ENCODE measurements at regions not wholly inside any gene's neighbourhood (a gene's known extent, or its start where the extent isn't known, plus 50 kb on each side); places are given as distances from the start of the nearest gene placed in this dataset.

GRCh38 chr2:220182790-220183189 lies 555.4 kb downstream of the SLC4A3 start:
- TF ChIP-seq POU2F2 (IDR thresholded peaks at IDR 0.05; ENCODE audit: low read depth, low read length) (no peak), SPI1 (IDR thresholded peaks at IDR 0.05; ENCODE audit: low read depth, low read length) (no peak), TAF1 (IDR thresholded peaks at IDR 0.05; ENCODE audit: low read depth, low read length) (no peak), PAX5 (IDR thresholded peaks at IDR 0.05; ENCODE audit: insufficient read depth, low read length, severe bottlenecking) (no peak), POLR2AphosphoS5 (IDR thresholded peaks at IDR 0.05; ENCODE audit: low read depth, low read length) (no peak), POLR2A (IDR thresholded peaks at IDR 0.05; ENCODE audit: low read depth, low read length) (no peak)
- FAIRE-seq: no peak
- DNase-seq (ENCODE audit: insufficient read length, low spot score): no peak

- DNase-seq (ENCODE audit: insufficient read length, low spot score) (no peak), FAIRE-seq (no peak)
- TF ChIP-seq TAF1 (IDR thresholded peaks at IDR 0.05; ENCODE audit: low read depth, low read length): no peak
- no peak for TF ChIP-seq PAX5 (IDR thresholded peaks at IDR 0.05; ENCODE audit: insufficient read depth, low read length, severe bottlenecking)
- TF ChIP-seq POU2F2 (IDR thresholded peaks at IDR 0.05; ENCODE audit: low read depth, low read length): no peak
- no peak for TF ChIP-seq SPI1 (IDR thresholded peaks at IDR 0.05; ENCODE audit: low read depth, low read length)
- TF ChIP-seq POLR2AphosphoS5 (IDR thresholded peaks at IDR 0.05; ENCODE audit: low read depth, low read length): no peak
- TF ChIP-seq POLR2A (IDR thresholded peaks at IDR 0.05; ENCODE audit: low read depth, low read length): no peak
Measured at GRCh38 chr2:220185766-220186305, 558.4 kb downstream of the SLC4A3 start.

DNA sequence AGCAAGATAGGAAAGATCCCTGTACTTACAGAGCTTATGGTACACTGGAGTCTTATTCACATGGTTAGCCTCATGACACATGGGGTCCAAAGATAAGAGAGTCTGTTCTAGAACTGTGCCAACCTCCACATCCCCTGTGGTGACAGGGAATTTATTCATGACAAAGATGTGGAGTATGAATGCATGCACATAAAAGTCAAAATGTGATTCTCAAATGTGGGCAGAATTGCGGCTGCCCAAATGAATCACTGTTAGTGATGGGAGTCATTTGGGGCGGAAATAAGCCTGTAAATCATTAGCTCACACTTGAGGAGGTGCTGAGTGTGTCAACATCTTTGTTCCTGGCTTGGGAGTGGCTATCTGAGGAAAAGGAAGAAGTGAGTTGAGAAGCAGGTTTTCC lies 560.6 kb downstream of the SLC4A3 start:
- FAIRE-seq (no peak), DNase-seq (ENCODE audit: insufficient read length, low spot score) (no peak)
- TF ChIP-seq POLR2A (IDR thresholded peaks at IDR 0.05; ENCODE audit: low read depth, low read length): no peak
- TF ChIP-seq POLR2AphosphoS5 (IDR thresholded peaks at IDR 0.05; ENCODE audit: low read depth, low read length): no peak

DNA sequence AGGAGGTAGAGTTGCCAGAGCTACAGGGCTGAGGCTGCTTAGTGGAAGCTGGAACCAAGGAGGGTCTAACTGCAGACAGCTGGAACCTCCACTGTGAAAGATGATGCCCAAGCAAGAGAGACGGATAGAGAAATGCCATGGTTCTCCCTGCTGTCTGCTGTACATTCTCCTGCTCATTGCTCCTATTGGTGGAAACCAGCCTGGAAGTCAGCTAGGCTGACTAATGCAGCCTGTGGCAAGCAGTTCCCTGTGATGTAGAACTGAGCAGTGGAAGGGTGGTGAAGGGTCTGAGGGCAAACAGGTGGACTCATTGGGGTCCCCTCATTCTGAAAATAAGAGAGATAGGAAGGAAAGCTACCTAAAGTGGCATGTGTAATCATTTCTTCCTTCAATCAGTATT lies 563.6 kb downstream of the SLC4A3 start:
- FAIRE-seq: no peak
- TF ChIP-seq POLR2A (IDR thresholded peaks at IDR 0.05; ENCODE audit: low read depth, low read length): no peak
- no peak for DNase-seq (ENCODE audit: insufficient read length, low spot score)

GRCh38 chr2:220191737-220192136 lies 564.3 kb downstream of the SLC4A3 start:
- FAIRE-seq (no peak), DNase-seq (ENCODE audit: insufficient read length, low spot score) (no peak)
- TF ChIP-seq POLR2A (IDR thresholded peaks at IDR 0.05; ENCODE audit: low read depth, low read length) (no peak), TAF1 (IDR thresholded peaks at IDR 0.05; ENCODE audit: low read depth, low read length) (no peak)

DNA sequence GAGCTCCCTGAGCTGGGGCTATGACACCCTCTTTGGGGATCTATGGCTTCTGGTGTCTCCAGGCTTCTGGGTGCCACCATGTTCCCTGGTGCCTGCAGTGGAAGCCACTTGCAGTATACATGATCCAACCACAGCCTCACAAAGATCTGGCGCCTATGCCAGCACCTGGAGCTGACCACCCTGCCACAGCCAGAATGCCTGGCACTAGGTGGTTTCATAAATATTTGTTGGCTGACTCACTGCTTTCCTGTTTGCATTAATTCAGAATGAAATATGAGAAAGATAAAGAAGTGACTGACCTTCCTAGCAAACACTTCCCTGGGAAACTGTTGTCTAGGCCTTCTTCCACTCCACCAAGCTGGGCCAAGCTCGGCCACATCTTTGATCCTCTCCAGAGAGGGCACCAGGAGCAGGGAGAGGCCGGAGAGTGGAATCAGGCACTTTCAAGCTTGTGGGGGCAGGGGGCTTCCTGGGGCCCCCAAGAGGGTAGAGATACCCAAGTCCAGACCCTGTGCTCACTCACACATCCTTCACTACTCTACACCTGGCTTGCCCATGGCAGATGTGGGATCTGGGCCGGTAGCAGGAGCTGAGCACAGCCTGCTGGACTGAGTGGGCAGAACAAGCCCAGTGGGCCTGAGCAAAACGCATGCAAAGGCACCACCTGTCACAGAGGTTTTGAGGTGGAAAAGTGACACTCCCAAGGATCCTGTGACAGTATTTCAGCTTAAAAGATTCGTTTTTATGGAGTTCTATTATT lies 565.7 kb downstream of the SLC4A3 start:
- no peak for DNase-seq (ENCODE audit: insufficient read length, low spot score)

DNA sequence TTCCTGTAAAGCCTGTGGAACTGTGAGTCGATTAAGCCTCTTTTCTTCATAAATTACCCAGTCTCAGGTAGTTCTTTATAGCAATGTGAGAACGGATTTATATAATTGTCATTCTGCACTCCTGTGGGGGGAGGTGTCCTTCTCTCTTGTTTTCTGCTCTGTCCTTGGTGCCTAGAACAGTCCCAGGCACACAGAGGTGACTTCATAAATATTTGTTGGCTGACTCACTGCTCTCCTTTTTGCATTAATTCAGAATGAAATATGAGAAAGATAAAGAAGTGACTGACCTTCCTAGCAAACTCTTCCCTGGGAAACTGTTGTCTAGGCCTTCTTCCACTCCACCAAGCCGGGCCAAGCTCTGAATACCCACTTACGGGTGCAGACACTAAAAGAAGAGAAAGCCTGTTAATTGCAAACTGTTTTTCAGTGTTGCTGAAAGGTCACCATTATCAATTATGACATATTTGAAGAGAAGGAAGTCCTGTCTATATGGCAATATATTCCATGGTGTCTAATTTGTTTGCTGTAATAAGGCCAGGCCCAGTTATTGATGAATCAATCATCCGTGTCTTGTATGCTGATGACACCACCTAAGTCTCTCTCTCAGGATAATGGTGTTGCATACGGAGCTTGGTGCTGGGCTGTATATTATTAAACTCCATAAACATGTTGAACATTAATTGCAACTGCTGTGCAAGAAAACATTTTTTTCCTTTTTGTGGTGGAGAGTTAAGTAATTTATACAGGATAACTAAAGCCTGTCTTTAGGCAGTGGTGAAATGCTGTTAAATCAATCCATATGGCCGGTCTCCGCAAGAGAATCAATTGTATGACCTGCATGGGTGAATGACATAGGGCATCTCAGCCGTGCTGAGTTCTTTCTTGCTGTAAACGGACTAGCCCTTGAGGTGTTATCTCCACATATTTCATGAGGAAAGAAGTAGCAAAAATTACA lies 567.5 kb downstream of the SLC4A3 start:
- TF ChIP-seq TAF1 (IDR thresholded peaks at IDR 0.05; ENCODE audit: low read depth, low read length): no peak
- TF ChIP-seq POU2F2 (IDR thresholded peaks at IDR 0.05; ENCODE audit: low read depth, low read length): no peak
- no peak for TF ChIP-seq POLR2AphosphoS5 (IDR thresholded peaks at IDR 0.05; ENCODE audit: low read depth, low read length)
- TF ChIP-seq PAX5 (IDR thresholded peaks at IDR 0.05; ENCODE audit: insufficient read depth, low read length, severe bottlenecking): no peak
- TF ChIP-seq POLR2A (IDR thresholded peaks at IDR 0.05; ENCODE audit: low read depth, low read length): no peak
- no peak for TF ChIP-seq SPI1 (IDR thresholded peaks at IDR 0.05; ENCODE audit: low read depth, low read length)
- no peak for FAIRE-seq
- DNase-seq (ENCODE audit: insufficient read length, low spot score): no peak

More for the DNA sequence above, 565.7 kb downstream of the SLC4A3 start:
- TF ChIP-seq POU2F2 (IDR thresholded peaks at IDR 0.05; ENCODE audit: low read depth, low read length) (no peak), PAX5 (IDR thresholded peaks at IDR 0.05; ENCODE audit: insufficient read depth, low read length, severe bottlenecking) (no peak), POLR2A (IDR thresholded peaks at IDR 0.05; ENCODE audit: low read depth, low read length) (no peak), SPI1 (IDR thresholded peaks at IDR 0.05; ENCODE audit: low read depth, low read length) (no peak), TAF1 (IDR thresholded peaks at IDR 0.05; ENCODE audit: low read depth, low read length) (no peak), POLR2AphosphoS5 (IDR thresholded peaks at IDR 0.05; ENCODE audit: low read depth, low read length) (no peak)
- FAIRE-seq: no peak

DNA sequence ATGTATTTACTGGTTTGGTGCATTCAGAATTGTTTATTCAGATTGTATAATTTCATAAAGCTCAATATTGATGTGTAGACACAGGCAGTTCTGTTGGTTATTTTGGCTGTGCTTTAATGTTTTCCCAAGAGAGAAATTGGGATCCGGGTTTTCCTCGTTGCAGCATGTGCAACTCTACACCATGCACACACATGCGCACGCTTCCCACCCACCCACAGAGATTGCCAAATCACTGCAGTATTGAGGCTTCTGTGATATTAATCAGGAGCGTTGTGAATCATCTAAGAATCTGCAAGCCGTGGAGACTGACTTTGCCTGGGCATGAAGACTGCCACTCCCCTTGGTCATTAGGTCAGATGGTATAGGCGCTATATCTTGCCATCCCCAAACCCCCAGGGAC lies 571.5 kb downstream of the SLC4A3 start:
- no peak for FAIRE-seq
- no peak for DNase-seq (ENCODE audit: insufficient read length, low spot score)
- TF ChIP-seq TAF1 (IDR thresholded peaks at IDR 0.05; ENCODE audit: low read depth, low read length) (no peak), PAX5 (IDR thresholded peaks at IDR 0.05; ENCODE audit: insufficient read depth, low read length, severe bottlenecking) (no peak), POU2F2 (IDR thresholded peaks at IDR 0.05; ENCODE audit: low read depth, low read length) (no peak), SPI1 (IDR thresholded peaks at IDR 0.05; ENCODE audit: low read depth, low read length) (no peak), POLR2AphosphoS5 (IDR thresholded peaks at IDR 0.05; ENCODE audit: low read depth, low read length) (no peak), POLR2A (IDR thresholded peaks at IDR 0.05; ENCODE audit: low read depth, low read length) (no peak)

DNA sequence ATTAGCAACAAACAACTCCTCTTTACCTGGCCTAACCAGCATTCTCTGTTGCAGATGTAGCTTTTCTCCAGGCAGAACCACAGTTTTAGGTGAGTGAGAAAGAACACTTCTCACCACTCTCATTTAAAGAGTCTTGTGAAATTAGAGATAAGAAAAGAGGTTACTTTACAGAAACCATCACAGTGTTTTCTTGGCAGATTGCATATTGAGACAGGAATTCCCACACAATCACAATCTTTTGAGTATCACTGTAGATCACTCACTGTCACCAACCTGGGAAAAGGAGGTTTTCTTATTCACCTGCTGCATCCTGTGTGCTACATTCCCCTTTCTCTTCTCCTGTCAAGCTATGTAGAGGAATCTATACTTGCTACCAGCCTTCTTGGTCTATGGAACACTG lies 574.6 kb downstream of the SLC4A3 start:
- DNase-seq (ENCODE audit: insufficient read length, low spot score) (no peak), FAIRE-seq (no peak)
- TF ChIP-seq TAF1 (IDR thresholded peaks at IDR 0.05; ENCODE audit: low read depth, low read length) (no peak), POLR2AphosphoS5 (IDR thresholded peaks at IDR 0.05; ENCODE audit: low read depth, low read length) (no peak), POLR2A (IDR thresholded peaks at IDR 0.05; ENCODE audit: low read depth, low read length) (no peak), PAX5 (IDR thresholded peaks at IDR 0.05; ENCODE audit: insufficient read depth, low read length, severe bottlenecking) (no peak), POU2F2 (IDR thresholded peaks at IDR 0.05; ENCODE audit: low read depth, low read length) (no peak), SPI1 (IDR thresholded peaks at IDR 0.05; ENCODE audit: low read depth, low read length) (no peak)
